Trophoblast cell (in vitro differentiated cells and primary cell): ENCODE measurements at regions not wholly inside any gene's neighbourhood (a gene's known extent, or its start where the extent isn't known, plus 50 kb on each side); places are given as distances from the start of the nearest gene placed in this dataset.

Experiments
- DNase-seq, 2 donors: peaks; one replicate each; pipeline ENCODE4 v3.0.0-alpha.2; 2016
- H2AFZ ChIP-seq: 2 replicates; pipeline ENCODE4 v1.6.1; 2013; ENCODE audit warnings: low read length, moderate library complexity, mild to moderate bottlenecking; ENCODE audit not compliant: insufficient read depth, poor library complexity
- H2AK5ac ChIP-seq: 2 replicates; pipeline ENCODE4 v1.6.1; 2013; ENCODE audit warnings: mild to moderate bottlenecking, low read length
- H2BK120ac ChIP-seq: 2 replicates; pipeline ENCODE4 v1.6.1; 2013; ENCODE audit warnings: low read length, mild to moderate bottlenecking, moderate library complexity; ENCODE audit not compliant: insufficient read depth, poor library complexity
- H2BK12ac ChIP-seq: 2 replicates; pipeline ENCODE4 v1.6.1; 2013; ENCODE audit warnings: mild to moderate bottlenecking, low read length, moderate library complexity
- H2BK5ac ChIP-seq: 2 replicates; pipeline ENCODE4 v1.6.1; 2013; ENCODE audit warnings: low read length, low read depth, moderate library complexity, mild to moderate bottlenecking; ENCODE audit not compliant: poor library complexity
- H3K14ac ChIP-seq: 2 replicates; pipeline ENCODE4 v1.6.1; 2013; ENCODE audit warnings: mild to moderate bottlenecking, low read length
- H3K18ac ChIP-seq: 2 replicates; pipeline ENCODE4 v1.6.1; 2013; ENCODE audit warnings: mild to moderate bottlenecking, low read length
- H3K23ac ChIP-seq: 2 replicates; pipeline ENCODE4 v1.6.1; 2013; ENCODE audit warnings: low read length
- H3K27ac ChIP-seq: 2 replicates; pipeline ENCODE4 v1.5.1; 2013; ENCODE audit warnings: low read depth, mild to moderate bottlenecking, inconsistent platforms, low read length, moderate library complexity
- H3K27me3 ChIP-seq: 2 replicates; pipeline ENCODE4 v1.6.1; 2013; ENCODE audit warnings: inconsistent platforms, mild to moderate bottlenecking, low read length, moderate library complexity; ENCODE audit not compliant: insufficient read depth
- H3K36me3 ChIP-seq, 2 experiments: 1 replicate in 1 of 2; 2 replicates in 1 of 2; pipeline ENCODE4 v1.6.1; 2013; ENCODE audit warnings: low read length in 2 of 2, mild to moderate bottlenecking in 2 of 2, moderate library complexity in 1 of 2; ENCODE audit not compliant: insufficient read depth in 2 of 2, control insufficient read depth in 1 of 2
- H3K4ac ChIP-seq: 2 replicates; pipeline ENCODE4 v1.6.1; 2013; ENCODE audit warnings: low read depth, mild to moderate bottlenecking, low read length, moderate library complexity
- H3K4me1 ChIP-seq, 2 experiments: 1 replicate in 1 of 2; 2 replicates in 1 of 2; pipeline ENCODE4 v1.6.1; 2013; ENCODE audit warnings: low read length in 2 of 2, mild to moderate bottlenecking in 2 of 2, moderate library complexity in 1 of 2; ENCODE audit not compliant: insufficient read depth in 2 of 2, control insufficient read depth in 1 of 2
- H3K4me2 ChIP-seq: 2 replicates; pipeline ENCODE4 v1.6.1; 2013; ENCODE audit warnings: inconsistent platforms, mild to moderate bottlenecking, low read length, moderate library complexity
- H3K4me3 ChIP-seq: 2 replicates; pipeline ENCODE4 v1.5.1; 2013; ENCODE audit warnings: mild to moderate bottlenecking, low read depth, low read length, inconsistent platforms
- H3K79me1 ChIP-seq: one replicate; pipeline ENCODE4 v1.6.1; 2013; ENCODE audit warnings: low read length
- H3K79me2 ChIP-seq: 2 replicates; pipeline ENCODE4 v1.6.1; 2013; ENCODE audit warnings: low read length, mild to moderate bottlenecking; ENCODE audit not compliant: control insufficient read depth, insufficient read depth, poor library complexity
- H3K9ac ChIP-seq: 2 replicates; pipeline ENCODE4 v1.6.1; 2013; ENCODE audit warnings: mild to moderate bottlenecking, low read length
- H3K9me3 ChIP-seq: 2 replicates; pipeline ENCODE4 v1.6.1; 2013; ENCODE audit warnings: low read depth, mild to moderate bottlenecking, control low read depth, inconsistent platforms, low read length; ENCODE audit not compliant: insufficient read depth
- H4K12ac ChIP-seq: 2 replicates; pipeline ENCODE4 v1.6.1; 2013; ENCODE audit warnings: low read depth, mild to moderate bottlenecking, low read length, moderate library complexity
- H4K8ac ChIP-seq: 2 replicates; pipeline ENCODE4 v1.6.1; 2013; ENCODE audit warnings: low read depth, mild to moderate bottlenecking, low read length, moderate library complexity
- H4K91ac ChIP-seq: one replicate; pipeline ENCODE4 v1.6.1; 2013; ENCODE audit warnings: low read depth, mild to moderate bottlenecking, low read length, moderate library complexity
- WGBS: extraction: QIAGEN DNeasy Blood & Tissue Kit; methylation state at CpG from one replicate; pipeline ENCODE4 v1.1.7; 2013; ENCODE audit warnings: missing lambda C conversion rate; ENCODE audit not compliant: insufficient read length, insufficient coverage; ENCODE audit errors: extremely low coverage; 5-methylcytosine and 5-hydroxymethylcytosine counted together

- H3K27me3 ChIP-seq, result no peaks in the 10 kb centered on the region
- H3K14ac ChIP-seq, result no peak overlapping the region
- no peaks in the 10 kb centered on the region for H3K36me3 ChIP-seq
- H3K9ac ChIP-seq, result no peak overlapping the region
- no peak overlapping the region for H2BK120ac ChIP-seq
- H3K23ac ChIP-seq, result no peak overlapping the region
- no peak overlapping the region for H2BK12ac ChIP-seq
- peaks cover 2% of the 10 kb centered on the region for H3K9me3 ChIP-seq
- H2BK5ac ChIP-seq, result no peak overlapping the region
- no CpG with 5 or more reads among the region's 8 CpGs for WGBS
- no peak overlapping the region for H2AFZ ChIP-seq
- DNase-seq, result no peak
- no peak overlapping the region for H3K4ac ChIP-seq
- no peaks in the 10 kb centered on the region for H3K79me2 ChIP-seq
- no peaks in the 10 kb centered on the region for H3K4me1 ChIP-seq
- H3K4me3 ChIP-seq, result no peak overlapping the region
- H3K27ac ChIP-seq, result no peak overlapping the region
- H4K8ac ChIP-seq, result no peak overlapping the region
- H3K18ac ChIP-seq, result no peak overlapping the region
- no peak overlapping the region for H2AK5ac ChIP-seq
- H3K4me2 ChIP-seq, result no peak overlapping the region
- H4K12ac ChIP-seq, result no peak overlapping the region
- H3K79me1 ChIP-seq, result no peaks in the 10 kb centered on the region
- H4K91ac ChIP-seq, result no peak overlapping the region
Measured at GRCh38 chr14:94963051-94963450, 193.1 kb upstream of the GSC start.

- H3K14ac ChIP-seq, result no peak overlapping the region
- H3K4ac ChIP-seq, result no peak overlapping the region
- no peak overlapping the region for H3K4me3 ChIP-seq
- H3K9me3 ChIP-seq, result peaks cover 2% of the 10 kb centered on the region
- H3K27ac ChIP-seq, result no peak overlapping the region
- no peaks in the 10 kb centered on the region for H3K4me1 ChIP-seq
- H4K8ac ChIP-seq, result no peak overlapping the region
- no peak overlapping the region for H4K91ac ChIP-seq
- no peak overlapping the region for H2BK5ac ChIP-seq
- WGBS, result no CpG with 5 or more reads among the region's 7 CpGs
- no peak overlapping the region for H3K9ac ChIP-seq
- DNase-seq, result no peak
- no peak overlapping the region for H2BK120ac ChIP-seq
- no peak overlapping the region for H3K23ac ChIP-seq
- H4K12ac ChIP-seq, result no peak overlapping the region
- no peak overlapping the region for H3K18ac ChIP-seq
- H3K4me2 ChIP-seq, result no peak overlapping the region
- no peaks in the 10 kb centered on the region for H3K36me3 ChIP-seq
- H2AFZ ChIP-seq, result no peak overlapping the region
- no peaks in the 10 kb centered on the region for H3K27me3 ChIP-seq
- no peak overlapping the region for H2AK5ac ChIP-seq
- H2BK12ac ChIP-seq, result no peak overlapping the region
- no peaks in the 10 kb centered on the region for H3K79me1 ChIP-seq
- no peaks in the 10 kb centered on the region for H3K79me2 ChIP-seq
Measured at GRCh38 chr14:94962166-94962575, 192.3 kb upstream of the GSC start.

GRCh38 chr14:94961386-94962165 lies 191.7 kb upstream of the GSC start:
- Histone ChIP-seq H2AFZ (no peak overlapping the region), H3K4me1 (no peaks in the 10 kb centered on the region), H3K18ac (no peak overlapping the region), H3K23ac (no peak overlapping the region), H3K27ac (no peak overlapping the region), H3K4me3 (no peak overlapping the region), H3K14ac (no peak overlapping the region), H4K8ac (no peak overlapping the region), H3K4me2 (no peak overlapping the region), H2BK120ac (no peak overlapping the region), H3K27me3 (no peaks in the 10 kb centered on the region), H3K36me3 (no peaks in the 10 kb centered on the region), H2BK12ac (no peak overlapping the region), H3K79me1 (no peaks in the 10 kb centered on the region), H2BK5ac (no peak overlapping the region), H3K9ac (no peak overlapping the region), H3K79me2 (no peaks in the 10 kb centered on the region), H4K91ac (no peak overlapping the region), H4K12ac (no peak overlapping the region), H2AK5ac (no peak overlapping the region), H3K4ac (no peak overlapping the region), H3K9me3 (peaks cover 2% of the 10 kb centered on the region)
- no peak for DNase-seq
- no CpG with 5 or more reads among the region's 19 CpGs for WGBS

GRCh38 chr14:94960285-94961001 lies 190.5 kb upstream of the GSC start:
- Histone ChIP-seq H3K4me1 (no peaks in the 10 kb centered on the region), H4K91ac (no peak overlapping the region), H3K4me2 (no peak overlapping the region), H4K12ac (no peak overlapping the region), H3K23ac (no peak overlapping the region), H2BK5ac (no peak overlapping the region), H3K79me1 (no peaks in the 10 kb centered on the region), H3K4ac (no peak overlapping the region), H3K18ac (no peak overlapping the region), H3K27ac (no peak overlapping the region), H3K9ac (no peak overlapping the region), H4K8ac (no peak overlapping the region), H2BK12ac (no peak overlapping the region), H3K14ac (no peak overlapping the region), H2AFZ (no peak overlapping the region), H2BK120ac (no peak overlapping the region), H3K36me3 (no peaks in the 10 kb centered on the region), H3K27me3 (no peaks in the 10 kb centered on the region), H3K79me2 (no peaks in the 10 kb centered on the region), H3K9me3 (no peaks in the 10 kb centered on the region), H2AK5ac (no peak overlapping the region), H3K4me3 (no peak overlapping the region)
- WGBS, result no CpG with 5 or more reads among the region's 9 CpGs
- DNase-seq, result no peak
